ENCODE measurements at regions not wholly inside any gene's neighbourhood (a gene's known extent, or its start where the extent isn't known, plus 50 kb on each side); places are given as distances from the start of the nearest gene placed in this dataset.

GRCh38 chr5:124481419-124481818 is 265.0 kb downstream of the ZNF608 start:
- TF ChIP-seq REST (IDR thresholded peaks at IDR 0.05; ENCODE audit: insufficient read depth in 1 of 2, low read depth in 2 of 2, low read length in 2 of 2) (no peak), TAF1 (IDR thresholded peaks at IDR 0.05; ENCODE audit: borderline replicate concordance, insufficient read depth, low read length) (no peak)

- TF ChIP-seq POLR2AphosphoS5 (IDR thresholded peaks at IDR 0.05; ENCODE audit: low read depth, low read length) = no peak
- TF ChIP-seq REST (IDR thresholded peaks at IDR 0.05; ENCODE audit: insufficient read depth in 1 of 2, low read depth in 2 of 2, low read length in 2 of 2) = no peak
- TF ChIP-seq FOXP2 (optimal IDR thresholded peaks at IDR 0.05; ENCODE audit: borderline replicate concordance, extremely low read depth, extremely low read length, insufficient read depth) = no peak
- TF ChIP-seq SIN3A (IDR thresholded peaks at IDR 0.05; ENCODE audit: borderline replicate concordance, insufficient read depth, low read length) = no peak
- TF ChIP-seq TAF1 (IDR thresholded peaks at IDR 0.05; ENCODE audit: borderline replicate concordance, insufficient read depth, low read length) = no peak
Measured at GRCh38 chr5:124480964-124481363, 265.5 kb downstream of the ZNF608 start.

GRCh38 chr5:124480022-124480421 is 266.4 kb downstream of the ZNF608 start:
- no peak for TF ChIP-seq POLR2AphosphoS5 (IDR thresholded peaks at IDR 0.05; ENCODE audit: low read depth, low read length)
- TF ChIP-seq SIN3A (IDR thresholded peaks at IDR 0.05; ENCODE audit: borderline replicate concordance, insufficient read depth, low read length) = no peak
- TF ChIP-seq TAF1 (IDR thresholded peaks at IDR 0.05; ENCODE audit: borderline replicate concordance, insufficient read depth, low read length) = no peak
- TF ChIP-seq FOXP2 (optimal IDR thresholded peaks at IDR 0.05; ENCODE audit: borderline replicate concordance, extremely low read depth, extremely low read length, insufficient read depth) = no peak
- TF ChIP-seq REST (IDR thresholded peaks at IDR 0.05; ENCODE audit: insufficient read depth in 1 of 2, low read depth in 2 of 2, low read length in 2 of 2) = no peak

- TF ChIP-seq POLR2AphosphoS5 (IDR thresholded peaks at IDR 0.05; ENCODE audit: low read depth, low read length) (no peak), REST (IDR thresholded peaks at IDR 0.05; ENCODE audit: insufficient read depth in 1 of 2, low read depth in 2 of 2, low read length in 2 of 2) (no peak), FOXP2 (optimal IDR thresholded peaks at IDR 0.05; ENCODE audit: borderline replicate concordance, extremely low read depth, extremely low read length, insufficient read depth) (no peak), SIN3A (IDR thresholded peaks at IDR 0.05; ENCODE audit: borderline replicate concordance, insufficient read depth, low read length) (no peak), TAF1 (IDR thresholded peaks at IDR 0.05; ENCODE audit: borderline replicate concordance, insufficient read depth, low read length) (no peak)
Measured at GRCh38 chr5:124478264-124478663, 268.2 kb downstream of the ZNF608 start.

- no peak for TF ChIP-seq REST (IDR thresholded peaks at IDR 0.05; ENCODE audit: insufficient read depth in 1 of 2, low read depth in 2 of 2, low read length in 2 of 2)
- no peak for TF ChIP-seq TAF1 (IDR thresholded peaks at IDR 0.05; ENCODE audit: borderline replicate concordance, insufficient read depth, low read length)
- no peak for TF ChIP-seq POLR2AphosphoS5 (IDR thresholded peaks at IDR 0.05; ENCODE audit: low read depth, low read length)
- TF ChIP-seq SIN3A (IDR thresholded peaks at IDR 0.05; ENCODE audit: borderline replicate concordance, insufficient read depth, low read length) = no peak
- no peak for TF ChIP-seq FOXP2 (optimal IDR thresholded peaks at IDR 0.05; ENCODE audit: borderline replicate concordance, extremely low read depth, extremely low read length, insufficient read depth)
Measured at GRCh38 chr5:124477577-124477976, 268.9 kb downstream of the ZNF608 start.
